NK-92 treated with Interleukin-12 subunit alpha and Interleukin-12 subunit beta, amount 100 ng/mL, for 24 hours (cell line): ENCODE measurements at regions not wholly inside any gene's neighbourhood (a gene's known extent, or its start where the extent isn't known, plus 50 kb on each side); places are given as distances from the start of the nearest gene placed in this dataset.
"Not testable (repeated sequence)": the region's sequence is repeated elsewhere in the genome, so short reads cannot be mapped to it uniquely, and the experiment has no call there.

Experiments
- DNase-seq: peaks from one replicate; lab custom pipeline; 2025; lab: John Stamatoyannopoulos, UW

DNA sequence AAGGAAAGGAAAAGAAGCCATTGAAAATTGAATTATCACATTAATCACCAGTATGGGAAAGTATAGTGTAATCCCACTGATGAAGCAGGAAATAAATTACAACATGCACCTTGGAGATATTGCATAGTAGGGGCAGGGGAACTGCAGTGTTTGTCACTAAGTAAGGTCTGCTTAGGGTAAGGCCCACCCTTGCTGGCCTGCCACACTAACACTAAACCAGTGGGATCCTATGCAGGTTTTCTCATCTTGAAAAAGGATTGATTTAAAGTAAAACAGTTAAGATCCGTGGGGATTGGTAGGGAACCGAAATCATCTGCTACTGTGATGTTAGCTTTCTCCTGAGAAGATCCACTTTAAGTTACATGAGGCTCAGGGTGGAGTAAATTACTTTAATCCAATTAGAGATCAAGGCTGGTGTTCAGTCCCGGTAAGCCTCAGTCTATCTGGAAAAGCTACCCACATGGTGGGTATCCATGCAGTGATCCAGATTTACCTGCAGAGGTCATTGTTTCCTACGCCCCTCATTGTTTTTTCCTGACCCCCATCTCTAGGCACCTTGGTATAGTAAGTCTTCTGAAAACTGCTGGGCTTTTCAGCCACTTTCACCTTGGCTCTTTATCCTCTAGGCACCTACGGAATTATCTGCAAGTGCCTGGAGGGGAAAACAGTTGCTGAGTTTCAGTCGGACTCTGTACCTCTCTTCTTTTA is 1014.9 kb upstream of the ATXN8OS start:
- no peak for DNase-seq

DNA sequence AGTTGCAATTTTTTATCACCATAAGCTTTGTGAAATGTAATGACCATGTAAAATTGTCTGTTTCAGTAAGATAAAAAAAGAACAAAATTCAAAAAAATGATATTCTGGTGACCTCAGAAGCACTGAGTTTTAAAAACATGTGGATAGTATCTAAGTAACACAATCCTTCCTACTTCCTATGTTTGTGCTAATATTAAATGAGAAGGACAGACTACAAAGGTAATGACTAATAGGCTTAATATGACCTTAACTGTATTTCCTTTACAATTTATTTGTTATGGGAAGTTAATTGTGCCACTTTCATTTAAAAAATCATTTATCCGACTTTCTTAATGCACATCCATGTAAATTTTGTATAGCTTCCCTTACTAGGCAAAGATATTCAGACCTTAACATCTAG is 1030.4 kb upstream of the ATXN8OS start:
- DNase-seq: no peak

- no peak for DNase-seq
Measured at GRCh38 chr13:69069554-69070133, 1038.0 kb upstream of the ATXN8OS start.

- DNase-seq: no peak
Measured at GRCh38 chr13:69050696-69051095, 1056.9 kb upstream of the ATXN8OS start.

DNA sequence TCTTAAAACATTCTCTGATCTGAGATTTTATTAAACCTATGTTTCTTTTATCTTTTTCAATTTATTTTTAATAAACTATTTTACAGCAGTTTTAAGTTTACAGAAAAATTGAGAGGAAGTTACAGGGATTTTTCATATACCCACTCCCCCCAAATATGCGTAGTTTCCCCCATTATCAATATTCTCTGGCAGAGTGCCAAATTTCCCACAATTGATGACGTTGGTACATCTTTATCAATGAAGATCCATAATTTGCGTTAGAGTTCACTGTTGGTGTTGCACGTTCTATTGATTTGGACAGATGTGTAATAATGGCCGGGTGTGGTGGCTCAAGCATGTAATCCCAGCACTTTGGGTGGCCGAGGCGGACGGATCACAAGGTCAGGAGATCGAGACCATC is 1063.0 kb upstream of the ATXN8OS start:
- no peak for DNase-seq

DNA sequence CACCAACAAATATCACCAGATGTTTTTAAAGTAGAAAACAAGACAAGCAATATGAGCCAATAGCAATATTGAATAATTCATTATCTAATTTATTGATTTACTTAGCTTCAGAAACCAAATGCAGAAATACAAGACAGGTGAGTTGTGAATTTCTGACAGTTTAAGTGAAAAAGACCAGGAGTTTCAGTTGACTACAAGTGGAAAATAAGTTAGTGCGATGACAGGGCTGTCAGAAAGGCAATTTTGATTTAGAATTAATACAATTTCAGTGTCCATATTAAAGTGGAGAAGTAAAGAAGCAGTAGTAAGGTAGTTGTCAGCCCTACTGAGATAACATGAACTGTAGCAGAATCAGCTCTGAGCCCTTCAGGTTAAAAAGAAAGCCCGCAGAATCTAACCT is 1066.7 kb upstream of the ATXN8OS start:
- no peak for DNase-seq

DNA sequence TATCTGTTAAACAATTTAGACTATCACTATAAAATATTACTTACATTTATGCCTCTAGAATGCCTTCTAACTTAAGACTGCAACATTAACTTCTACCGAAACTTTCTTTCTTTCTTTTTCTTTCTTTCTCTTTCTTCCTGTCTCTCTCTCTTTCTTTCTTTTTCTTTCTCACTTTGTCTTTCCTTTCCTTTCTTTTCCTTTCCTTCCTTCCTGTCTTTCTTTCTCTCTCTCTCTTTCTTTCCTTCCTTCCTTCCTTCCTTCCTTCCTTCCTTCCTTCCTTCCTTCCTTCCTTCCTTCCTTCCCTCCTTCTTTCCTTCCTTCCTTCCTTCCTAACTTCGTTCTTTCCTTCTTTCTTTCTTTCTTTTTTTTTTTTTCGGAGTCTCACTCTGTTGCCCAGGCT is 1071.9 kb upstream of the ATXN8OS start:
- no peak for DNase-seq

DNA sequence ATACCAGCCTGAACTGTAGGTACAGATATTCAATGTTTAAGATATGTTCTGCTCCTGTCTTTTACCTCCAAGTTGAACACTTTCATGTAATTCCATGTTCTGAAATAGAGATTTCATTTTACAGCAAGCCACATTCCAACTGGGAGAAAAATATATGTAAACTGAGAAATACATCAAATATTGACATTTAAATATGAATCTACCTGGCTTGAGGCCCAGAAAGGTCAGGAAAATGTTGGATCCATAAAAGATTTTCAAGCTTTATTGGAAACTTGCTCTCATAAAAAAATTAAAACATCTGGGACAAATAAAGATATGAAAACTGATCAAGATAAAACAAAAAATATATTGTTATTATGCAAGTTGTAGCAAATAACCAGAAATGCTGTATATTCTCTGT is 1078.7 kb upstream of the ATXN8OS start:
- no peak for DNase-seq

DNA sequence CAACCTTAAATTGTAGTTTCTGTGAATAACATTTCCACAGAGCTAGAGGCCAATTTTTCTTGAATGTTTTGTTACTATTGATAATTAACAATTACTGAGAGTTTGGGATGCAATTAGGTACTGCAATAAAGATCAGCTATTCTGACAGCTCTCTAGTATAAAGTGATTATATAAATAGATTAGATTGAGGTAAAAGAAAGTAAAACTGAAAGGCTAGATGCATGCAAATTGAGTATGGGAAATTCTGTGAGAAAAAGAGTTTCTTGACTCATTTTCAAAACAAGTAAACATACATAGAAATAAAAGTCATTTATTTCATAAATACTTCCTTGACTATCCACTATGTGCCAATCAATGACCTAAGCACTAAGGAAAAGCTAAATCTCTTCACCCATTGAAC is 1087.5 kb upstream of the ATXN8OS start:
- DNase-seq: no peak

DNA sequence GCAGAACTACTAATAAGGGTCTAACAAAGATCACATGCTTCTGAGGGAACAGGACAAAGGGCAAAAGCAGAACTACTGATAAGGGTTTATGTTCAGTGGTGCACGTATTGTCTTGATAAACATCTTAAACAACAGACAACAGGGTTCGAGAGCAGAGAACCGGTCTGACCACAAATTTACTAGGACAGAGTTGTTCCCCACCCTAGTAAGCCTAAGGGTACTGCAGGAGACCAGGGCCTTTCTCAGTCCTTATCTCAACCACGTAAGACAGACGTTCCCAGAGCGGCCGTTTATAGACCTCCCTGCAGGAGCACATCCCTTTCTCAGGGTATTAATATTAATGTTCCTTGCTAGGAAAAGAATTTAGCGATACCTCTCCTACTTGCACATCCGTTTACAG is 1089.5 kb upstream of the ATXN8OS start:
- DNase-seq: not testable (repeated sequence)

GRCh38 chr13:69010789-69011188 is 1096.8 kb upstream of the ATXN8OS start:
- DNase-seq: no peak

- DNase-seq: no peak
Measured at GRCh38 chr13:69008499-69008898, 1099.1 kb upstream of the ATXN8OS start.

DNA sequence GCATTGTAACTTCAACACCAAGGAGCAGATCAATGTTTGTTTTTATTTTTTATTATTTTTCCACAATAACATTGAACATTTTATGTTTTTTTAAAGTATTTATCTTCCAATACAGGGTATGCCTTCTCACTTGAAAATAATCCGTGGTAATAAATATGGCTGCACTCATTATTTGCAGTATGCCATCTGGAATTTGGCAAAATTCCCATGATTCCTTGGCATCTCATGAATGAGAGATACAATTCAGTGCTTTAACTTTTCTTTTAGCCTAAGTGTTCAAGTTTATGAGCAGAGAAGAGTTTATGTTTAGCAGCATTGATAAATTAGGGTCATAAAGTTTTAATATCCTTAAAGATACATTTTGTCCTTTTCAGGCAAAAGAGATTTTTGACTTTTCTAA is 1109.6 kb upstream of the ATXN8OS start:
- no peak for DNase-seq

DNA sequence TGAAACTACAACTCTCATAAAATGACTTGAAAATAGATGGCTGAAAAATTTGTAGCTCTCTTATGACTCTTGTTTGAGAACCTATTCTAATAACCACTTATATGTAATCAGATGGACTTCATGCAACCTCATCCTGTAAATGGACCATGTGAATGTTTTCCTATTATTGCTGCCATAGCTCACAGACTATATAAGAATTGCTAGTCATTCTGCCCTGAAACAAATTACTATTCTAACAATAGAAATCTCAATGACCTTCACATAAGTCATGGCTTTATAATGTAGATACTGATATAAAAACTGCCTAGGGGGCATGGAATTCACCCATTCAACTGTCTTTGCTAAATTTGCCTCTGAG is 1111.0 kb upstream of the ATXN8OS start:
- no peak for DNase-seq

GRCh38 chr13:68995972-68996667 is 1111.5 kb upstream of the ATXN8OS start:
- no peak for DNase-seq

GRCh38 chr13:68993154-68993553 is 1114.5 kb upstream of the ATXN8OS start:
- DNase-seq: no peak

DNA sequence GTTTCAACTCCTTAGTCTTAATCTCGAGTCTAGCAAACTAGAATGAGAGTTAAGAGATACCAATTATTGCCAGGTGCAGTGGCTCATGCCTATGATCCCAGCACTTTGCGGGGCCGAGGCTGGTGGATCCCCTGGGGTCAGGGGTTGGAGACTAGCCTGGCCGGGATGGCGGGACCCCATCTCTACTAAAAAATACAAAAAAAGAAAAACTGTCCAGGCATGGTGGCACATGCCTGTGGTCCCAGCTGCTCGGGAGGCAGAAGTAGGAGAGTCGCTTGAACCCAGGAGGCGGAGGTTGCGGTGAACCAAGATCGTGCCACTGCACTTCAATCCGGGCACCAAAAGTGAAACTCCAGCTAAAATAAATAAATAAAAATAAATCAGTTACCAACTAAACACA is 1119.5 kb upstream of the ATXN8OS start:
- DNase-seq: no peak

DNA sequence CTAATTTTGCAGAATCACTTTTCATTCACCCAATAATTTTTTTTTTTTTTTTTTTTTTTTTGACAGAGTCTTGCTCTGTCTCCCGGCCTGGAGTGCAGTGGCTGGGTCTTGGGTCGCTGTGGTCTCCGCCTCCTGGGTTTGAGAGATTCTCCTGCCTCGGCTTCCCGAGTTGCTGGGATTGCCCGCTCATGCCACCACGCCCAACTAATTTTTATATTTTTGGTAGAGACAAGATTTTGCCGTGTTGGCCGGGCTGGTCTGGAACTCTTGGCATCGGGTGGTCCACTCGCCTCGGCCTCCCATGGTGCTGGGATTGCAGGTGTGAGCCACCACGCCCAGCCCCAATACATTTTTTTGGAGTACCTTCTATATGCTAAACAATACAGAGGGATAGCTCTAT is 1120.0 kb upstream of the ATXN8OS start:
- DNase-seq: no peak

DNA sequence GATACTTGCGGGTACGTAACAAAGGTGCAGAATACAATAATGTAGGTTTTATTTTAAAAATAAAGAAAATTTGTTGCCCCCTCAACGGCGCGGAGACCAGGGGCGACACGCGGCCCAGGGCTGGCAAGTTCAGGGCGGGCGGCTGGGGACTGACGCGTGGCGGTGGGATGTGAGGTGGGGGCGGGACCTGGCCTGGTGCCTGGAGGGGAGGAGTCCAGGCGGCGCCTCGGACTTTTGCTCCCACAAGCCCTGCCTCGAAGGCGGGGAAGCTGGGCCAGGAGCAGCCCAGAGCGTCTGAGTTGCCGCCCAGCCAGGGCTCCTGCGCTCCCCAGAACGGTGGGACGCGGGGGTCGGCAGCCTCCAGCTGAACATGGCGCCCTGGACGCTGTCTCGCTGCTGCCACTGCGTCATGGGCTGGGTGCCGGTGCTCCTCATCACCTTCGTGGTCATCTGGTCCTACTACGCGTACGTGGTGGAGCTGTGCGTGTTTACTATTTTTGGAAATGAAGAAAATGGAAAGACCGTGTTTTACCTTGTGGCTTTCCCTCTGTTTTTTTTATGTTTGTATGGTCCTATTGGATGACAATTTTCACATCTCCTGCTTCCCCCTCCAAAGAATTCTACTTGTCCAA is 1122.8 kb upstream of the ATXN8OS start:
- no peak for DNase-seq

DNA sequence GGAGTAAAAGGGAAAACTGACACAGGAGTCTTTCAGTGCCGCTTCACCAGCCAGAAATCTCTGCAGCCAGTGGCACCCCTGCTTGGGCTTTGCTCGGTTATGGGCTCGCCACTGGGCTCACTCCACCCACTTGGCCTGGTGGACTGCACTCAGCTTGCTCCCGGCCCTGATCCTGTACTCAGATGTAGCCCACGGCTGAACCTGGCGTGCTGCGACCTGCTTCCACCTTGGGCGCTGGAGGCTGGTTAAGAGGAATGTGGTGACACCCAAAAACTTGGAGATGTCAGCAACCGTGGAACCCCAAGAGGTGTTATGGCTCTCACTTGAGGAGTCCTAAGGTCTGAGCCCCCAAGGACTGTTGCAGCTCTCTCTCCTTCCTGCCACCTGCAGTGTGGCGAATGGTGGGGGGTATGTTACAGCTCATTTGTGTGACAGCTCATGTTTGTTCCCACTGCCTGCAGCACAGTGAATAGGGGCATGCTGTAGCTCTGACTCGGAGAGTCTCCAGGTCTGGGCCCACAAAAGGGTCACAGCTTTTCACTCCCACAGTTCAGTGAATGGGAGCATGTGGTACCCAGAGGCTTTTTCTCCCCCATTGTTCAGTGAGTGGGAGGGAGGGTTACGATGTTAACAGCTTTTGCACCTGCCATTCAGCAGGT is 1124.5 kb upstream of the ATXN8OS start:
- DNase-seq: no peak

GRCh38 chr13:68976287-68976686 is 1131.3 kb upstream of the ATXN8OS start:
- no peak for DNase-seq

- no peak for DNase-seq
Measured at GRCh38 chr13:68970532-68970931, 1137.1 kb upstream of the ATXN8OS start.

GRCh38 chr13:68948586-68948985 is 1159.0 kb upstream of the ATXN8OS start:
- DNase-seq: no peak
